HG02870 (cell line): ENCODE measurements at regions not wholly inside any gene's neighbourhood (a gene's known extent, or its start where the extent isn't known, plus 50 kb on each side); places are given as distances from the start of the nearest gene placed in this dataset.

Source experiments
- ATAC-seq: cut with Tn5 transposase; IDR thresholded peaks from one replicate; pipeline ENCODE4 v1.9.1; 2021; ENCODE audit warnings: mild to moderate bottlenecking, moderate library complexity; ENCODE audit not compliant: unreplicated experiment

GRCh38 chr4:138894709-138895108, 120.9 kb upstream of the NOCT start:
- ATAC-seq = no peak

GRCh38 chr4:138894011-138894410, 121.6 kb upstream of the NOCT start:
- ATAC-seq = no peak

GRCh38 chr4:138892483-138893407, 122.8 kb upstream of the NOCT start:
- peak; percentile 54 for ATAC-seq

- ATAC-seq = no peak
Observed at GRCh38 chr4:138891631-138892031, 124.0 kb upstream of the NOCT start.

- no peak for ATAC-seq
Observed at GRCh38 chr4:138890891-138891570, 124.5 kb upstream of the NOCT start.

- no peak for ATAC-seq
Observed at GRCh38 chr4:138889216-138889615, 126.4 kb upstream of the NOCT start.

GRCh38 chr4:138887741-138888140, 127.8 kb upstream of the NOCT start:
- no peak for ATAC-seq

- no peak for ATAC-seq
Observed at GRCh38 chr4:138887341-138887740, 128.2 kb upstream of the NOCT start.

- no peak for ATAC-seq
Observed at GRCh38 chr4:138879757-138880156, 135.8 kb upstream of the NOCT start.

GRCh38 chr4:138875891-138876608, 139.5 kb upstream of the NOCT start:
- ATAC-seq = no peak

GRCh38 chr4:138871555-138871875, 144.1 kb upstream of the NOCT start:
- no peak for ATAC-seq

- ATAC-seq = peak; percentile 85
Observed at GRCh38 chr4:138870737-138871554, 144.6 kb upstream of the NOCT start.

GRCh38 chr4:138869631-138870030, 145.9 kb upstream of the NOCT start:
- no peak for ATAC-seq

- ATAC-seq = no peak
Observed at GRCh38 chr4:138869165-138869564, 146.4 kb upstream of the NOCT start.

- no peak for ATAC-seq
Observed at GRCh38 chr4:138868562-138868961, 147.0 kb upstream of the NOCT start.

GRCh38 chr4:138867404-138867803, 148.2 kb upstream of the NOCT start:
- no peak for ATAC-seq

GRCh38 chr4:138866314-138866713, 149.3 kb upstream of the NOCT start:
- no peak for ATAC-seq

- ATAC-seq = no peak
Observed at GRCh38 chr4:138865765-138866164, 149.8 kb upstream of the NOCT start.

GRCh38 chr4:138864961-138865720, 150.4 kb upstream of the NOCT start:
- no peak for ATAC-seq

- no peak for ATAC-seq
Observed at GRCh38 chr4:138863160-138863559, 152.4 kb upstream of the NOCT start.
